ENCODE measurements at regions not wholly inside any gene's neighbourhood (a gene's known extent, or its start where the extent isn't known, plus 50 kb on each side); places are given as distances from the start of the nearest gene placed in this dataset.

- no peak for ATAC-seq (ENCODE audit: low read depth)
- CTCF ChIA-PET, result no interaction called here
These were observed 295.4 kb upstream of the SPRED2 start for GRCh38 chr2:65727816-65728215.

More at GRCh38 chr2:65727816-65728215, 295.4 kb upstream of the SPRED2 start:
- H2BK15ac ChIP-seq (ENCODE audit: low read depth, low read length), result no peak overlapping the region
- H3K9me3 ChIP-seq (ENCODE audit: control insufficient read depth, insufficient read depth, low read length), result no peaks in the 10 kb centered on the region
- intact Hi-C loops (cut with micrococcal nuclease), result no loop called here
- H3K4me1 ChIP-seq (ENCODE audit: control insufficient read depth, insufficient read depth, low read length), result no peaks in the 10 kb centered on the region
- H2AFZ ChIP-seq (replicated peaks; ENCODE audit: low read length, poor library complexity), result no peak overlapping the region
- H3K27ac ChIP-seq (ENCODE audit: insufficient read depth, low read length), result no peak overlapping the region
- H2BK20ac ChIP-seq (ENCODE audit: low read depth, low read length), result no peak overlapping the region
- no peak overlapping the region for H3K4me3 ChIP-seq (ENCODE audit: insufficient read depth, low read depth, low read length)
- H2BK5ac ChIP-seq (ENCODE audit: low read depth, low read length, poor library complexity, severe bottlenecking), result no peak overlapping the region
- no peak overlapping the region for H2AK9ac ChIP-seq (replicated peaks; ENCODE audit: low read depth, low read length, poor library complexity)
- H3K23ac ChIP-seq (ENCODE audit: low read depth, low read length), result no peak overlapping the region
- no peak overlapping the region for H3K4ac ChIP-seq (ENCODE audit: low read depth, low read length)
- H2BK120ac ChIP-seq (ENCODE audit: low read depth, low read length), result no peak overlapping the region
- DNase-seq, result no peak
- H3K14ac ChIP-seq (replicated peaks; ENCODE audit: low read depth, low read length), result no peak overlapping the region
- no peak overlapping the region for H3K56ac ChIP-seq (ENCODE audit: extremely low read depth, insufficient read depth, low read length)
- no peak overlapping the region for H4K5ac ChIP-seq (ENCODE audit: low read depth, low read length)
- H2AK5ac ChIP-seq (ENCODE audit: low read depth, low read length), result no peak overlapping the region
- dilution Hi-C loops (cut with HindIII; ENCODE audit: low sequenced_read_pairs, unreplicated experiment), result no loop called here
- no peak overlapping the region for H3K4me2 ChIP-seq (ENCODE audit: low read depth, low read length)
- no TSS peak for BruUV-seq (replicated peaks)
- no peaks in the 10 kb centered on the region for H3K36me3 ChIP-seq (ENCODE audit: control insufficient read depth, insufficient read depth, low read length)
- H3K18ac ChIP-seq (ENCODE audit: low read depth, low read length), result no peak overlapping the region
- POLR2A ChIA-PET (ENCODE audit: unreplicated experiment), result no interaction called here
- TF ChIP-seq CEBPB (IDR thresholded peaks at IDR 0.05; ENCODE audit: low read depth, low read length), result no peak
- TF ChIP-seq RFX5 (IDR thresholded peaks at IDR 0.05; ENCODE audit: low read depth, low read length), result no peak
- no peak for TF ChIP-seq NFE2L2 (IDR thresholded peaks at IDR 0.05; ENCODE audit: low read depth, low read length)
- TF ChIP-seq FOS (IDR thresholded peaks at IDR 0.05; ENCODE audit: low read depth, low read length), result no peak
- no peak for TF ChIP-seq CHD1 (IDR thresholded peaks at IDR 0.05; ENCODE audit: low read depth, low read length)
- no peak for TF ChIP-seq MXI1 (IDR thresholded peaks at IDR 0.05; ENCODE audit: borderline replicate concordance, low read depth, low read length)
- TF ChIP-seq SMC3 (IDR thresholded peaks at IDR 0.05; ENCODE audit: low read depth, low read length), result no peak
- TF ChIP-seq USF2 (IDR thresholded peaks at IDR 0.05; ENCODE audit: low read depth, low read length), result no peak
- TF ChIP-seq RAD21 (IDR thresholded peaks at IDR 0.05; ENCODE audit: low read length), result no peak
- no peak for TF ChIP-seq BHLHE40 (IDR thresholded peaks at IDR 0.05; ENCODE audit: low read depth, low read length)
- no peak for TF ChIP-seq MAZ (IDR thresholded peaks at IDR 0.05; ENCODE audit: borderline replicate concordance, low read depth, low read length)
- no peak for TF ChIP-seq MAFK (IDR thresholded peaks at IDR 0.05; ENCODE audit: low read depth, low read length)
- no peak for TF ChIP-seq POLR2A (IDR thresholded peaks at IDR 0.05; ENCODE audit: low read depth, low read length)
- TF ChIP-seq ELK1 (IDR thresholded peaks at IDR 0.05; ENCODE audit: borderline replicate concordance, low read depth, low read length), result no peak
- no peak for TF ChIP-seq RCOR1 (IDR thresholded peaks at IDR 0.05; ENCODE audit: insufficient replicate concordance, low read length)
- no peak for TF ChIP-seq CTCF (conservative IDR thresholded peaks at IDR 0.05; ENCODE audit: low read depth, low read length)
- no CpG with 5 or more reads among the region's 3 CpGs for WGBS, 2 experiments (ENCODE audit: extremely low coverage in 2 of 2, insufficient read length in 1 of 2)
- no peaks in the 10 kb centered on the region for H4K20me1 ChIP-seq (ENCODE audit: insufficient read depth, low read length)
- H4K91ac ChIP-seq (ENCODE audit: insufficient read depth, low read depth, low read length), result no peak overlapping the region
- peaks cover 10% of the 10 kb centered on the region for H3K27me3 ChIP-seq (ENCODE audit: control insufficient read depth, insufficient read depth, low read length)
- in situ Hi-C loops (cut with MboI; ENCODE audit: low sequenced_read_pairs), result no loop called here
- no peak overlapping the region for H4K8ac ChIP-seq (ENCODE audit: low read depth in 2 of 2, low read length in 2 of 2)
- H3K9me1 ChIP-seq (ENCODE audit: insufficient read depth, low read length), result no peaks in the 10 kb centered on the region
- no peaks in the 10 kb centered on the region for H3K79me1 ChIP-seq (ENCODE audit: low read depth in 1 of 2, low read length in 2 of 2)
- H3K9ac ChIP-seq (ENCODE audit: low read depth, low read length), result no peak overlapping the region

Measured in IMR-90 (cell line).